ENCODE measurements at regions not wholly inside any gene's neighbourhood (a gene's known extent, or its start where the extent isn't known, plus 50 kb on each side); places are given as distances from the start of the nearest gene placed in this dataset.

DNA sequence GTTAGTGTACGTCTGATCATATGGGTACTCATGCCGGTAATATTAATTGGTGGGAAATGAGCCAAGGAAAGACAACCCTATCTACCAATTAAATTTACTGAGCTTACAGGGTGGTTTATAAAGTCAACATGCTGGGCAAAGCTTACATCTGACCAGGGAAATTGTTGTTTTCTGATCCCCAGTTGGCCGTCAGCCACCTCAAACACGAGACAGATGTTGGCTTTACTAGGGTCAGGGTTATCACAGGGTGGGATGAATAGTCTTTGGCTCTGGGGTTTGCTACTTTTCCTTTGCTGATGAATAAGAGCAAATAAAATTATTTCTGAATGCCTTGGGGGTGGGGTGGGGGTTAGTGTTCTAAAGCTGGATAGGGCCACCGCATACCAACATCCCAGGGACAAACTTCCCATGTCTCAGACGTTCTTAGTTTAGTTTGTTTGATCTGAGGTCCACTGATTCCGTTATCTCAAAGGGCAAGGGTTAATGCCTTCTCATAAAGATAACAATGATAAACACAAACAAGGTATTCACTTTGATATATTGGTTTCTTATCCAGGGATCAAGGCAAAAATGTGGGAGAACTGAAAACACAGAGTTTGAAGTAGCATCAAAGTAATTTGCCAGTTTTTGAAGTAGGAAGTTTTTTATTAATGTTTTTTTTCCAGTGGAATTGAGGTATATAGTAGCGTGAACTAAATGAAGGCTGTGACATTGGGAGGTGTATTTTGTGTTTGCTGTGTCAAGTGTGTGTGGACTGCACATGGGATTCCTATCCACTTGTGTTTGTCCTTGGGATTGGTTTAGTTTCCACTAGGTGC, 109.1 kb upstream of the RPS23 start (continued):
- TF ChIP-seq, protein P1, sequence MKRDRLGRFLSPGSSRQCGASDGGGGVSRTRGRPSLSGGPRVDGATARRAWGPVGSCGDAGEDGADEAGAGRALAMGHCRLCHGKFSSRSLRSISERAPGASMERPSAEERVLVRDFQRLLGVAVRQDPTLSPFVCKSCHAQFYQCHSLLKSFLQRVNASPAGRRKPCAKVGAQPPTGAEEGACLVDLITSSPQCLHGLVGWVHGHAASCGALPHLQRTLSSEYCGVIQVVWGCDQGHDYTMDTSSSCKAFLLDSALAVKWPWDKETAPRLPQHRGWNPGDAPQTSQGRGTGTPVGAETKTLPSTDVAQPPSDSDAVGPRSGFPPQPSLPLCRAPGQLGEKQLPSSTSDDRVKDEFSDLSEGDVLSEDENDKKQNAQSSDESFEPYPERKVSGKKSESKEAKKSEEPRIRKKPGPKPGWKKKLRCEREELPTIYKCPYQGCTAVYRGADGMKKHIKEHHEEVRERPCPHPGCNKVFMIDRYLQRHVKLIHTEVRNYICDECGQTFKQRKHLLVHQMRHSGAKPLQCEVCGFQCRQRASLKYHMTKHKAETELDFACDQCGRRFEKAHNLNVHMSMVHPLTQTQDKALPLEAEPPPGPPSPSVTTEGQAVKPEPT (CRISPR knock-in tag; IDR thresholded peaks at IDR 0.05; ENCODE audit: low read depth) = no peak
- TF ChIP-seq, protein P2, sequence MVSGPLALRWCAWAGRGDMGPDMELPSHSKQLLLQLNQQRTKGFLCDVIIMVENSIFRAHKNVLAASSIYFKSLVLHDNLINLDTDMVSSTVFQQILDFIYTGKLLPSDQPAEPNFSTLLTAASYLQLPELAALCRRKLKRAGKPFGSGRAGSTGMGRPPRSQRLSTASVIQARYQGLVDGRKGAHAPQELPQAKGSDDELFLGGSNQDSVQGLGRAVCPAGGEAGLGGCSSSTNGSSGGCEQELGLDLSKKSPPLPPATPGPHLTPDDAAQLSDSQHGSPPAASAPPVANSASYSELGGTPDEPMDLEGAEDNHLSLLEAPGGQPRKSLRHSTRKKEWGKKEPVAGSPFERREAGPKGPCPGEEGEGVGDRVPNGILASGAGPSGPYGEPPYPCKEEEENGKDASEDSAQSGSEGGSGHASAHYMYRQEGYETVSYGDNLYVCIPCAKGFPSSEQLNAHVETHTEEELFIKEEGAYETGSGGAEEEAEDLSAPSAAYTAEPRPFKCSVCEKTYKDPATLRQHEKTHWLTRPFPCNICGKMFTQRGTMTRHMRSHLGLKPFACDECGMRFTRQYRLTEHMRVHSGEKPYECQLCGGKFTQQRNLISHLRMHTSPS (CRISPR knock-in tag; IDR thresholded peaks at IDR 0.05; ENCODE audit: low read depth) = 0 out of 2 replicates have a peak, but pooled peaks have one; percentile 36
- TF ChIP-seq, protein P3, sequence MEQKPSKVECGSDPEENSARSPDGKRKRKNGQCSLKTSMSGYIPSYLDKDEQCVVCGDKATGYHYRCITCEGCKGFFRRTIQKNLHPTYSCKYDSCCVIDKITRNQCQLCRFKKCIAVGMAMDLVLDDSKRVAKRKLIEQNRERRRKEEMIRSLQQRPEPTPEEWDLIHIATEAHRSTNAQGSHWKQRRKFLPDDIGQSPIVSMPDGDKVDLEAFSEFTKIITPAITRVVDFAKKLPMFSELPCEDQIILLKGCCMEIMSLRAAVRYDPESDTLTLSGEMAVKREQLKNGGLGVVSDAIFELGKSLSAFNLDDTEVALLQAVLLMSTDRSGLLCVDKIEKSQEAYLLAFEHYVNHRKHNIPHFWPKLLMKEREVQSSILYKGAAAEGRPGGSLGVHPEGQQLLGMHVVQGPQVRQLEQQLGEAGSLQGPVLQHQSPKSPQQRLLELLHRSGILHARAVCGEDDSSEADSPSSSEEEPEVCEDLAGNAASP (CRISPR knock-in tag; IDR thresholded peaks at IDR 0.05; ENCODE audit: borderline replicate concordance) = peak; percentile 85
- peak; percentile 99 for TF ChIP-seq MBD4 (IDR thresholded peaks at IDR 0.05; ENCODE audit: borderline replicate concordance, low read length)
- 0 out of 2 replicates have a peak, but pooled peaks have one; percentile 14 for TF ChIP-seq ESRRA (CRISPR knock-in tag; IDR thresholded peaks at IDR 0.05; ENCODE audit: low read depth)
- TF ChIP-seq ZNF629 (CRISPR knock-in tag; conservative IDR thresholded peaks at IDR 0.05) = peak; percentile 8; the same call in 1 of the 2 replicates
- TF ChIP-seq FOXJ3 (CRISPR knock-in tag; IDR thresholded peaks at IDR 0.05; ENCODE audit: borderline replicate concordance) = peak; percentile 99; the same call in 1 of the 2 replicates
- TF ChIP-seq, protein P4, sequence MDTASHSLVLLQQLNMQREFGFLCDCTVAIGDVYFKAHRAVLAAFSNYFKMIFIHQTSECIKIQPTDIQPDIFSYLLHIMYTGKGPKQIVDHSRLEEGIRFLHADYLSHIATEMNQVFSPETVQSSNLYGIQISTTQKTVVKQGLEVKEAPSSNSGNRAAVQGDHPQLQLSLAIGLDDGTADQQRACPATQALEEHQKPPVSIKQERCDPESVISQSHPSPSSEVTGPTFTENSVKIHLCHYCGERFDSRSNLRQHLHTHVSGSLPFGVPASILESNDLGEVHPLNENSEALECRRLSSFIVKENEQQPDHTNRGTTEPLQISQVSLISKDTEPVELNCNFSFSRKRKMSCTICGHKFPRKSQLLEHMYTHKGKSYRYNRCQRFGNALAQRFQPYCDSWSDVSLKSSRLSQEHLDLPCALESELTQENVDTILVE (CRISPR knock-in tag; IDR thresholded peaks at IDR 0.05) = peak; percentile 91
- peak; percentile 96 to 98 for TF ChIP-seq EP300 (IDR thresholded peaks at IDR 0.05; ENCODE audit: low read depth in 2 of 2, low read length in 2 of 2)
- peak; percentile 99 for TF ChIP-seq EP300 (CRISPR knock-in tag; IDR thresholded peaks at IDR 0.05; ENCODE audit: borderline replicate concordance)
- TF ChIP-seq, protein P5, sequence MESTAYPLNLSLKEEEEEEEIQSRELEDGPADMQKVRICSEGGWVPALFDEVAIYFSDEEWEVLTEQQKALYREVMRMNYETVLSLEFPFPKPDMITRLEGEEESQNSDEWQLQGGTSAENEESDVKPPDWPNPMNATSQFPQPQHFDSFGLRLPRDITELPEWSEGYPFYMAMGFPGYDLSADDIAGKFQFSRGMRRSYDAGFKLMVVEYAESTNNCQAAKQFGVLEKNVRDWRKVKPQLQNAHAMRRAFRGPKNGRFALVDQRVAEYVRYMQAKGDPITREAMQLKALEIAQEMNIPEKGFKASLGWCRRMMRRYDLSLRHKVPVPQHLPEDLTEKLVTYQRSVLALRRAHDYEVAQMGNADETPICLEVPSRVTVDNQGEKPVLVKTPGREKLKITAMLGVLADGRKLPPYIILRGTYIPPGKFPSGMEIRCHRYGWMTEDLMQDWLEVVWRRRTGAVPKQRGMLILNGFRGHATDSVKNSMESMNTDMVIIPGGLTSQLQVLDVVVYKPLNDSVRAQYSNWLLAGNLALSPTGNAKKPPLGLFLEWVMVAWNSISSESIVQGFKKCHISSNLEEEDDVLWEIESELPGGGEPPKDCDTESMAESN (CRISPR knock-in tag; conservative IDR thresholded peaks at IDR 0.05) = peak; percentile 76; the same call in 1 of the 2 replicates
- TF ChIP-seq, protein P6, sequence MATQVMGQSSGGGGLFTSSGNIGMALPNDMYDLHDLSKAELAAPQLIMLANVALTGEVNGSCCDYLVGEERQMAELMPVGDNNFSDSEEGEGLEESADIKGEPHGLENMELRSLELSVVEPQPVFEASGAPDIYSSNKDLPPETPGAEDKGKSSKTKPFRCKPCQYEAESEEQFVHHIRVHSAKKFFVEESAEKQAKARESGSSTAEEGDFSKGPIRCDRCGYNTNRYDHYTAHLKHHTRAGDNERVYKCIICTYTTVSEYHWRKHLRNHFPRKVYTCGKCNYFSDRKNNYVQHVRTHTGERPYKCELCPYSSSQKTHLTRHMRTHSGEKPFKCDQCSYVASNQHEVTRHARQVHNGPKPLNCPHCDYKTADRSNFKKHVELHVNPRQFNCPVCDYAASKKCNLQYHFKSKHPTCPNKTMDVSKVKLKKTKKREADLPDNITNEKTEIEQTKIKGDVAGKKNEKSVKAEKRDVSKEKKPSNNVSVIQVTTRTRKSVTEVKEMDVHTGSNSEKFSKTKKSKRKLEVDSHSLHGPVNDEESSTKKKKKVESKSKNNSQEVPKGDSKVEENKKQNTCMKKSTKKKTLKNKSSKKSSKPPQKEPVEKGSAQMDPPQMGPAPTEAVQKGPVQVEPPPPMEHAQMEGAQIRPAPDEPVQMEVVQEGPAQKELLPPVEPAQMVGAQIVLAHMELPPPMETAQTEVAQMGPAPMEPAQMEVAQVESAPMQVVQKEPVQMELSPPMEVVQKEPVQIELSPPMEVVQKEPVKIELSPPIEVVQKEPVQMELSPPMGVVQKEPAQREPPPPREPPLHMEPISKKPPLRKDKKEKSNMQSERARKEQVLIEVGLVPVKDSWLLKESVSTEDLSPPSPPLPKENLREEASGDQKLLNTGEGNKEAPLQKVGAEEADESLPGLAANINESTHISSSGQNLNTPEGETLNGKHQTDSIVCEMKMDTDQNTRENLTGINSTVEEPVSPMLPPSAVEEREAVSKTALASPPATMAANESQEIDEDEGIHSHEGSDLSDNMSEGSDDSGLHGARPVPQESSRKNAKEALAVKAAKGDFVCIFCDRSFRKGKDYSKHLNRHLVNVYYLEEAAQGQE (IDR thresholded peaks at IDR 0.05; ENCODE audit: borderline replicate concordance in 1 of 2, low read depth in 1 of 2, low read length in 2 of 2) = peak in 1 of 2 experiments; percentile 63; a peak in 2 of 4 replicates
- peak; percentile 10; the same call in 1 of the 2 replicates for TF ChIP-seq ZNF792 (CRISPR knock-in tag; IDR thresholded peaks at IDR 0.05)
- TF ChIP-seq, protein P7, sequence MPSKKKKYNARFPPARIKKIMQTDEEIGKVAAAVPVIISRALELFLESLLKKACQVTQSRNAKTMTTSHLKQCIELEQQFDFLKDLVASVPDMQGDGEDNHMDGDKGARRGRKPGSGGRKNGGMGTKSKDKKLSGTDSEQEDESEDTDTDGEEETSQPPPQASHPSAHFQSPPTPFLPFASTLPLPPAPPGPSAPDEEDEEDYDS (CRISPR knock-in tag; IDR thresholded peaks at IDR 0.05) = peak; percentile 45

All from HepG2 (cell line).